GF-D8 (cell line): ENCODE measurements at regions not wholly inside any gene's neighbourhood (a gene's known extent, or its start where the extent isn't known, plus 50 kb on each side); places are given as distances from the start of the nearest gene placed in this dataset.
"Not testable (repeated sequence)": the region's sequence is repeated elsewhere in the genome, so short reads cannot be mapped to it uniquely, and the experiment has no call there.

Experiments used
- DNase-seq: peaks from one replicate; lab custom pipeline; 2025; lab: John Stamatoyannopoulos, UW

GRCh38 chr18:10141559-10141958 is 227.7 kb downstream of the VAPA start:
- DNase-seq = no peak

DNA sequence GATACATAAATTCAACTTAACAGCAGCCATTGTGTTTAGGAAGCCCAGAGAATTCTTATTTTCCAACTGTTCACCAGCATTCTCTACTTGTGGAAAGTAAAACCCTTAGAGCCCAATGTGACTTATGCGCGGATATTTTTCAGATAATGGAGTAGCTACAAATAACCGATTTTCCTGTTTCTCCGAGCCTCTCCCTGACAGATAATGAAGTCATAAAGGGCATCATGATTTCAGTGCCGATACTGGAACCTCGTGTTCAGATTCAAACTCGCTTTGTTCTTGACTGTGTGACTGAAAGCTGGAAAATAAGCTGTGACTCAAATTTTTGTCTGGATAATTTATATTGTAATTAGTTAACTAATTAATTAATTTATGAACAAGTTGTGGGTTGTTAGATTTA is 228.2 kb downstream of the VAPA start:
- no peak for DNase-seq

GRCh38 chr18:10142496-10143160 is 228.8 kb downstream of the VAPA start:
- no peak for DNase-seq

GRCh38 chr18:10143596-10143995 is 229.8 kb downstream of the VAPA start:
- no peak for DNase-seq

DNA sequence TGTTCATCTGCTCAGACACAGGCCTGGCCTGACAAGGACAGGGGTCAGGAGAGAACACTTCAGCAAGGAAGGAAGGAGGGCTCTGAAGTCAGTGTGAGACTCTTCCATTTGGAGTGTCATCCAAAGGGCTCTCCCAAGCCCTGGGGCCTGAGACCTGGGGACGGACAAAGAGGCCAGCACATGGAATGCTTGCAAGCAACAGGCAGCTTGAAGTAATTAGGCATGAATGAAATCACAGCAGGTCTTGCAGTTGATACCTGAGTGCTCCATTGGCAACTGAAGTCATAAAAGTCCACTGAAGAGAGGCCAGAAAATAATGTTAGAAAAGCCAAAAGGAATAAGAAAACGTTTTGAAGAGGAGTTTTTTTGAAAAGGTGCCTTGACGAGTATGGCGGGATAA is 231.7 kb downstream of the VAPA start:
- DNase-seq = no peak

DNA sequence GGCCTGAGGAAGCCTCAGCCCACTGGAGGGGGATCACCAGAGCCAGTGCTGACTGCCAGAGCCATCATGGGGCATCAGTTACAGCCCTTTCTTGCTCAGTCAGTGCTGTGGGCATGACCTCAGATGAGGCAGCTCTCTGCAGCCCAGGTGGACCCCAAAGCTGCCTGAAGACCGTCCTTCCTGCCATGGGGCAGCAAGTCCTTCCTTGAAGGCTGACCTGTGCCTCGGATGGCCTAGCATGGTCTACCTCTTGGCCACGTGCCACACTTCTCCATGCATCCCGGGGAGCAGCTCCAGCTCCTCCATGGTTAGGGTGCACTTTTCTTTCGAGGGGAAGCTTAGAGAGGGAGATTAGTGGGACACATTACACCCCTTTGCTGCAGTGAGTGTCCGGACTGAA is 233.4 kb downstream of the VAPA start:
- DNase-seq = no peak

GRCh38 chr18:10147752-10148151 is 233.9 kb downstream of the VAPA start:
- DNase-seq = no peak

- no peak for DNase-seq
Observed at GRCh38 chr18:10148189-10148929, 234.5 kb downstream of the VAPA start.

- no peak for DNase-seq
Observed at GRCh38 chr18:10149768-10150556, 236.1 kb downstream of the VAPA start.

GRCh38 chr18:10150576-10150975 is 236.8 kb downstream of the VAPA start:
- DNase-seq = not testable (repeated sequence)

DNA sequence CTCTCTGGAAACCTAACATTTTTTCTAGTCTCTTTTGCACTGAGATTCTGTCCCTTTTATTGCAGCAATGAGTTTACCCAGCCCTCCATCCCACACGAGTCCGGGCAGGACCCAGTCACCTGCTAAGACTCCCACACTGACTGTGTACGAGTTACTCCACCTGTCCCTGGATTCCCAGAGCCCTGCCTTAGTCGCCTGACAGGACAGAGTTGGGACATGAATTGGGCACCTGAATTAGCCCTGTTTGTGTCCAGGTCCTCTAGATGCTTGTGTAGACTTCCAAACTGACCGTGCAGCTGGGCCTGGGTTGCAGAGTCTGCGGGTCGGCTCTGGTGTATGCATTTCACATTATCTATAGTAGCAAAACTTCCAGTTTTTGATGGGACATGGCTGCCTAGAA is 238.7 kb downstream of the VAPA start:
- no peak for DNase-seq

GRCh38 chr18:10153924-10154752 is 240.3 kb downstream of the VAPA start:
- DNase-seq = no peak

- no peak for DNase-seq
Observed at GRCh38 chr18:10157706-10158105, 243.9 kb downstream of the VAPA start.

DNA sequence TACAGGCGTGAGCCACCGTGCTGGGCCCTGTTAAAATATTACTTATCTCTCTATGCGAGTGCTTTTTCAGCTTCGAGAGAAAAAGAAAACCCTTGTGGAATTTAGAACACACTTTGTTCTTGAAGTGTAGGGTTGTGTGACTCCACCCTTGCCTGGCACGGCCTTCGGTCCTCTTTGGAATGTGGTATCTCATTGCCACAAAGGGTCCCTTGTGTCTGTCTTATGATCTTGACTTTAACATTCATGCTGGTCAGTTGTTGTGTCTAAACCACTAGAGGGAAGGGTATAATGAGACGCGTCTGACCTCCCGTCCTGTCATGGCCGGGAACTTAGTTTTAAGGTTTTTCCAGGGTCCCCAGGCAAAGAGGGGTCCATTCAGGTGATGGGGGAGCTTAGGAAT is 246.4 kb downstream of the VAPA start:
- DNase-seq = no peak

DNA sequence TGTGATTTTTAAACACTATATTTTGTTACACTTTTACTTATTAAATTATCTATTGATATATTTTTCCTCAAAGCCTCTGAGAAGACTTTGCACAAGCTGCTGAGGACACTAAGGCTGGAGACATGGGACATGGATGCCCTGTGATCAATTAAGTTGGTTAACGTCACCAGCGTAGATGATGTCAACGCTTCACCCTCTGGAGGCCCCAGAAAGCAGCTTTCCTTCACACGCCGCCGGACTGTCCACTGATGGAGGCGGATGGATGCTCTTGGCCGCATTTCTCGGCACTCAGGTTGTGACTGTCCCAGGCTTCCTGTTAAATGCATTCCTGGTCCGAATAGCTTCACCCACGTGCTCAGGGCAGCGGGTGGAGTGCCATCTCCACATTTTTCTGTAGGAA is 247.5 kb downstream of the VAPA start:
- DNase-seq = no peak

DNA sequence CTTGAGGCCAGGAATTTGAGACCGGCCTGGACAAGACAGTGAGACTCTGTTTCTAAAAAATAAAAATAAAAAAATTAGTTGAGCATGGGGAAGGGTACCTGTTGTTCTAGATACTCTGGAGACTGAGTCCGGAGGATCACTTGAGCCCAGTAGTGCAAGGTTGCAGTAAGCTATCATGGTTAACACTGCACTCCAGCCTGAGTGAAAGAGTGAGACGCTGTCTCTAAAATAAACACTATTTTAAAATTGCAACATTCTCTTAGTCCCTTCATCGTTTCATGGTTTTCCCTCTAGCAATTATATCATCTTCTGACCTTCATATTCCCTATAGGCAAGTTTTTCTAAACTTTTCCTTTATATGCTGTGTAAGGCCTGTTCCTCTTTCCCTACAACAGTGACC is 248.5 kb downstream of the VAPA start:
- DNase-seq = no peak

DNA sequence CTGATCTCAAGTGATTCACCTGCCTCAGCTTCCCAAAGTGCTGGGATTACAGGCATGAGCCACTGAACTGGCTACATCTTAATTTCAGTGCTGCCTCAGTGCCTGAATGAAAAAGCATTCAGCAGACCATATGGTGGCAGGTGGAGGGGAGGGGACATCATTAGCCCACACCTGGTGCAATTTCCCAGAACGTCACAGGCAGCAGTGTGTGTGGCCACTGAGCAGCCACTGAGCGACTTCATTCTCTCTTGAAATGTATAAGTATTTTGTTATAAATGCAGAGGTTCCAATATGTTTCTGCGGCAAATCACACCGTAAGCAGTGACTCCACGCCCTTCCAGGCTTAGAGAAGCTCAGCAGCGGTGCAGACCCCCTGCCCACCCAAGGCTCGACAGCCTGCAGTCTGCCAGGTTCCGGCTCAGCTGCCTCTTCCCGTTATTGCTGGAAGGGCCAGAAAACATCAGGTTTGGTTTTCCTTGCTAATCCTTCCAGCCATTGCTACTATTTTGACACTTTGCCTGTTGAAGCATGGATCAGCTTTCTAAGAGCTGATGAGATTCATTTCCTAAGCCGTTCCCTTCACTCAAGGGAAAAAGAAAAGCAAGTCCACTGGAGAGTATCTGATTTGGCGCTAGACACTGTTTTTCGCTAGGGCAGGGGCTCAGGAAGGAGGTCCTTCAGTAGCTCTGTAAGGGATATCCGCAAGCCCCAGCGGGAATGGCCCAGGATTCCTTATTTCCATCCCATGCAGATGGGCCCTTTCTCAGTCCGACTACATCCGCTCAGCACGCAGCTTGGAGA is 250.7 kb downstream of the VAPA start:
- DNase-seq = no peak

DNA sequence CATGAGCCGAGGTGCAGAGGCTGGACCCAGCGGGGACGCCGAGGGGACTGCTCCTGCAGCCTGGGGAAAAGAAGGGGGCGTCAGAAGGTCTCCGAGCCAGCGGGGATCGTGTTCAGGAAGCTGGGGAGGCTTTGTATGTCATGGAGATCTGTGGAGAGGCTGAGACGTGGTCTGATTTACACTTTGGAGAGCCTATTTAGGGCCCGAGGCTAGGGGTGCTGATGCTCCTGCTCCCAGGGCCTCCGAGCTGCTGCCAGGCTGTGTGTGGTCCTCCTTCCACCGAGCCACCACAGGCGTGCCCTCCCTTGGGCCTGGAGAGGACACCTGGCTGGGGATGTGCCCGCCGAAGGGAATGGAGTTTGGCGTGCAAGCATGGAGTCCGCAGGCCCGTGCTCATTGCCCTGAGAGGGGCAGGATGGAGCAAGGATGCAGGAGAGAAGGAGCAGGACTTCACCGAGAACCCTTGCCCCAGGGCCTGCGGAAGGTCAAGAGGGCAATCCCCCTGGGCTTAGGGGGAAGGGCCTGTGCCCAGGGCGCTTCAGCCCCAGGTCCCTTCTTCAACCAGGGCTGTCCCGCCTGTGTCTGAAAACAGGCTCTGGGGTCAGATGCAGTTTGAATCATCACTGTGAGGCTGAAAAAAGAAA is 252.5 kb downstream of the VAPA start:
- no peak for DNase-seq

GRCh38 chr18:10167759-10168158 is 253.9 kb downstream of the VAPA start:
- no peak for DNase-seq

DNA sequence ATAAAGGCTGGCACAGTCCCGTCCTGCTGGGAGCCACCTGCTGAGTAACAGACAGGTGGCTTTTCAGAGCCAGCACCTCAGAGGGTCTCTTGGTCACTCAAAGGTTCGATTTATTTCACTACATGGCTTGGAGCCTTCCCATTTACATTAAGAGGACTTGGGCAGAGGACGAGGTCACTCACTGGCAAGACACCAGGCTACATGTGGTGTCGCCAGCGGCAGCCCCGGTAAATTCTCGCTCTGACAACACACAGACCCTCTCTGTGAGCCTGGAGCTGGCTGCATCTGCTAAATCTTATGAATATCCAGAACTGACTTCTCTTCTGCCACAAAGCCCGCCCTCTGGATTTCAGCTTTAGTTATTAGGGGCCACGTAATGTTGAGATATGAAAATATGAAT is 254.7 kb downstream of the VAPA start:
- no peak for DNase-seq

GRCh38 chr18:10169064-10169562 is 255.3 kb downstream of the VAPA start:
- no peak for DNase-seq
